K562 (cell line): ENCODE measurements at regions not wholly inside any gene's neighbourhood (a gene's known extent, or its start where the extent isn't known, plus 50 kb on each side); places are given as distances from the start of the nearest gene placed in this dataset.
"Not testable (repeated sequence)": the region's sequence is repeated elsewhere in the genome, so short reads cannot be mapped to it uniquely, and the experiment has no call there.

Source experiments
- HNRNPLL ChIP-seq: fragments of 200-400 bp; formaldehyde crosslinking; IDR thresholded peaks from 2 replicates; pipeline ENCODE4 v1.6.1; 2017; ENCODE audit warnings: low read length, low read depth, mild to moderate bottlenecking; ENCODE audit not compliant: poor library complexity, severe bottlenecking
- NBN ChIP-seq: fragments of 450-650 bp; IDR thresholded peaks from 2 replicates; pipeline ENCODE4 v1.6.1; 2016; ENCODE audit warnings: low read depth, mild to moderate bottlenecking
- NFYB ChIP-seq: IDR thresholded peaks from 2 replicates; pipeline ENCODE4 v1.6.1; 2011; ENCODE audit warnings: mild to moderate bottlenecking, moderate library complexity; ENCODE audit not compliant: insufficient read length; ENCODE audit errors: extremely low read depth
- POLR2A ChIP-seq: fragments of 450-650 bp; conservative IDR thresholded peaks from 2 replicates; pipeline ENCODE4 v1.6.1; 2016

- not testable (repeated sequence) for TF ChIP-seq NBN, NFYB, HNRNPLL, POLR2A
These were observed 98.2 kb upstream of the NOX4 start for GRCh38 chr11:89589413-89589812.
